Skin of body (tissue), 1 donor: ENCODE measurements at regions not wholly inside any gene's neighbourhood (a gene's known extent, or its start where the extent isn't known, plus 50 kb on each side); places are given as distances from the start of the nearest gene placed in this dataset.
A peak's percentile ranks its signal among the peaks of the same experiment; 100 is the strongest.
"Not testable (repeated sequence)": the region's sequence is repeated elsewhere in the genome, so short reads cannot be mapped to it uniquely, and the experiment has no call there.

ENCODE experiments used
- DNase-seq: peaks from one replicate; lab custom pipeline; 2025; lab: John Stamatoyannopoulos, UW

GRCh38 chr5:98190344-98190743, 583.1 kb upstream of the RGMB start:
- not testable (repeated sequence) for DNase-seq

DNA sequence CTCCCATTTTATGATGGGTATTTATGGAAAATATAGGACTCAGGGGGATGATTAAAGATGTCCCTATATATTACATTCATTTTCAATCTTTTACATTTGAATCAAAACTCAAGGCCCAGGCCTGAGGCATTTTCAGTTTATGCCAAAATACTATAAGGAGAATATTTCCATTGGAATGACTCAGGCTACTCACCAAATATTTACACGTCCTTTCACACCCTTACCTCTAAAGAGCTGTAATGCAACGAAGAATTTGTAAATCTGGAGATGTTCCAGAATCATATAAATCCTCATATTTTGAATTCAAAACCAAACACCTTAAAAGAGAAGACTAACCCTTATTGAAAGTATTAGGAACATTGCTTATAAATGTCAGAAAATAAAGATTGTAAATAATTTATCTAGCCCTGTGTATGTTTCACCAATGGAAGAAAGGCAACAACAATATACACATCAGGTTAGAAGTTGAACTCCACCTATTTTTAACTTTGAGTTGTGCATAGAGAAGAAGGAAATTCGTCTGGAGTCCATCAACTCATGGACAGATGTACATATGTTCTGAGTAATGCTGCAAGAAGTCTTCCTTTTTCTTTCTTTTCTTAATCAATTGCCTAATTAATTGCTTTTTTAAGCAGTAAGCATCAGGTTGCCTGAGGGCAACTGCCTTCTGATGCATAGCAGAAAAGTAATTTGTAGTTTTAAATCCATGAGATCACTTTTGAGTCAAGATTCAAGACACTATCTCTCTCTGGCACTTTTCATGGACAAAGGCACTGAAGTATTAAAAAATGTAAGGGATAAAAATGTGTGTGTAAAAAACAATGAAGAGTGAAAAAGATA, 579.3 kb upstream of the RGMB start:
- no peak for DNase-seq

- DNase-seq: peak; percentile 77
Observed at GRCh38 chr5:98200726-98201541, 572.5 kb upstream of the RGMB start.

GRCh38 chr5:98204798-98205197, 568.7 kb upstream of the RGMB start:
- DNase-seq: no peak

- peak; percentile 41 for DNase-seq
Observed at GRCh38 chr5:98205691-98206461, 567.6 kb upstream of the RGMB start.

GRCh38 chr5:98206566-98206965, 566.9 kb upstream of the RGMB start:
- no peak for DNase-seq

GRCh38 chr5:98209418-98209817, 564.0 kb upstream of the RGMB start:
- no peak for DNase-seq

DNA sequence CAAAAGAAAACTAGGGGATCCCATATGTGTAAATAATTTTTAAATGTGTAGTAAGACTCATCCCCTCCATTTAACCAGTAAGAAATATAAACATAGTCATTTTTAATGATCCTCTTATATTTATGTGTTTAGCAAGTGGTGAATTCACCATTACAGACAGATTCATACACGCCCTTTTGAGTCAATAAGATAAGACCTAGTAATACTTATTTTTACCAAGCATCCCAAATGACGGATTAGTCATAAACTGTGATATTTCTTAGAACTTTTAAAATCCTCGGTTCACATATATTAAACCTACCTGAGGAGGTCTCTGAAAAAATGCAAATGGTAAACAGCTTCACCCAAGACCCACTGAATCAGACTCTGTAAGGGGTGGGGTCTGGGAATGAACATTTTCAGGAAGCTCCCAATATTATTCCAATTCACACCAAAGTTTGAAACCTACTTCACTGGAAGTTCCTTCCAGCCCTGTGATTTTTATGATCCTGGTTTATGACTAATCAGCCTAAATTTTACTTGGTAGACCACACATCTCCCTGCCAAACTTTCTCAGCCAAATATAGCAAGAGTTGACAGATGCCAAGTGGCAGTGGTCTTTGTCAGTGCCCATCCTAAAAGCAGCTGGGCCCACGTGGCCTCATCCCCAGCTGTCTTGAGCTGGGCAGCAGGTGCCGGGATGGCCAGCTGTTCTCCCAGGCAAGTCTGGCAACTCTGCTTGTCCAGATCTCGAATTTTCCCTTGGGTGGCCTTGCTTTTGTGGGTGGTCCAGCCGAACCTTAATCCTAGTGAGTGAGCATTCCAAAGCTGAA, 559.0 kb upstream of the RGMB start:
- no peak for DNase-seq

GRCh38 chr5:98217138-98217537, 556.3 kb upstream of the RGMB start:
- no peak for DNase-seq

- DNase-seq: no peak
Observed at GRCh38 chr5:98218838-98219237, 554.6 kb upstream of the RGMB start.

DNA sequence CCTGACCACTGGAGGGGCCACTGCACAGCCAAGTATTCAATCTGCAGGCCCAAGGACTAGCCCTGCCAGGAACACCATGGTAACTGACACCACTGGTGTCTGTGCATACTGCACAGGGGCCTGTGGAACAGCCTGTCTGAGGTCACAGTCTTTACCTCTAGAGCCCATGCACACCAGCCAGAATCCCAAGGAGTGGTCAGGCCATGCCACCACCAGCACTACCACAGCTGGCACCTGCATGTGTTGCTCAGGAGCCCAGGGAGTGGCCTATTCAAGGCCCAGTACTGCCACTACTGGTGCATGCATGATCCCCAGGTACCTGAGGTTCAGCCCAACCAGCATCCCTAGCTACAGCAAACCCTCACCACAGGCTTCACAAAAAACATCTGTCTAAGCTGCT, 546.0 kb upstream of the RGMB start:
- no peak for DNase-seq

GRCh38 chr5:98231089-98231488, 542.4 kb upstream of the RGMB start:
- no peak for DNase-seq

DNA sequence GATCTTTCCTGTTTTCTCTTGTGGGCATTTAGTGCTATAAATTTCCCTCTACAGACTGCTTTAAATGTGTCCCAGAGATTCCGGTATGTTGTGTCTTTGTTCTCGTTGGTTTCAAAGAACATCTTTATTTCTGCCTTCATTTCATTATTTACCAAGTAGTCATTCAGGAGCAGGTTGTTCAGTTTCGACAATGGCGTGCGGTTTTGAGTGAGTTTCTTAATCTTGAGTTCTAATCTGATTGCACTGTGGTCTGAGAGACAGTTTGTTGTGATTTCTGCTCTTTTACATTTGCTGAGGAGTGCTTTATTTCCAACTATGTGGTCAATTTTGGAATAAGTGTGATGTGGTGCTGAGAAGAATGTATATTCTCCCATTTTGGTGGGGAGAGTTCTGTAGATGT, 535.7 kb upstream of the RGMB start:
- DNase-seq: not testable (repeated sequence)

- no peak for DNase-seq
Observed at GRCh38 chr5:98243972-98244371, 529.5 kb upstream of the RGMB start.

DNA sequence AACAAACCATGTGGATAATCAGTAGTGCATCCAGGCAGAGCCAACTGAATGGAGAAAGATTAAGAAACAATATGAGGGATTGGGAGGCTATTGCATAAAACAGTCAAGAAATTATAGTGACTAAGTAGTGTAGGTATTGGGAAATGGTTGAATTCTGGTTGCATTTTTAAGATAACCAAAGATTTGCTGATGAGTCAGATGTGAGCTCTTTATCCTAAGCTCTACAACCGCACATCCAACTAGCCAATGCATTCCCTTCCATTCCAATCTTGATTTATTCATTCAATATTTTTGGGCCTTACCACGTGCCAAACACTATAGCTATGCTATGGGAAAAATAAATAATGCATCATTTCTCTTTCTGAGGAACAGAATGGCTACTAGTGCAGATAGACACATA, 524.5 kb upstream of the RGMB start:
- DNase-seq: no peak

GRCh38 chr5:98258939-98259338, 514.5 kb upstream of the RGMB start:
- DNase-seq: no peak

DNA sequence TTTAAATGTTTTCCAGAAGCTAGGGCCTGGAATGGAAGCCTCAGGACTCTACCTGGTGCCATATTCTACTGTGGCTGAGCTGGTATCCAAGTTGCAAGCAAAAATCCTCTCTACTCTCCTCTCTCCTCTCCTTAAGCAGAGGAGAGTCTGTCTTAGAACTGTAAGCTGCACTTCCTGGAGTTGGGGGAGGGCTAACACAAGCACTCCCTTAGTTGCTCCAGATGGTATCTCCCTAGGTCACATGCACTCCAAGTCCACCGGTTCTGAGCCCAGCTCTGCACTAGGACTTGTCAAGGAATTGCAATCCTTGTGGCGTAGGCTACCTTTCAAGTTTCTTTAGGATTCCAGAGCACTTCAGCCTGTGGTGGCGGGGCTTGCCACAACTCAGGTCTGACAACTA, 513.9 kb upstream of the RGMB start:
- DNase-seq: no peak

- DNase-seq: no peak
Observed at GRCh38 chr5:98263084-98263483, 510.4 kb upstream of the RGMB start.

DNA sequence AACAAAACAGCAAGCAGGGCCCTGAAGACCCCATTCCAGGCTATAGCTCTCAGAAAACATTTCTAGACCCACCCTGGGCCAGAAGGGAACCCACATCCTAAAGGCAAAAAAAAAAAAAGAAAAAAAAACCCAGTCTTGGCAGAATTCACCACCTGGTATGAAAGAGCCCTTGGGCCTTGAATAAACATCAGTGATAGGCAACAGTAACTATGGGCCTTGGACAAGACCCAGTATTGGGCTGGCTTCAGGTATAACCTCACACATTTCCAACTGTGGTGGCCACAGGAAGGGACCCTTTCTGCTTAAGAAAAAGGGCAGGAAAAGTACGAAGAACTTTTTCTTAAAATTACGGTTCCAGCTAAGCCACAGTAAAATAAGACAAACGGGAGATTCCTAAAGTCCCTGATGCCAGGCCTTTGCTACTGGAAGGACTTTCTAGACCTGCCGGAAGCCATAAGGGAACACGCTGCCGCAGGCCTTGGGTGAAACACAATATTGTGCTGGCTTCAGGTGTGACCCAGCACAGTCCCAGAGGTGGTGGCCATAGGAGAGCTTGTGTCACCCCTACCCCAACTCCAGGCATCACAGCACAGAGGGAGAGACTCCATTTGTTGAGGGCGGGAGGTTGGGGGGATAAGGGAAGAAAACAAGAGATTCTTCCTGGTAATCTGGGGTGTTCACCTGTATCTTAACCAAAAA, 505.2 kb upstream of the RGMB start:
- no peak for DNase-seq

- no peak for DNase-seq
Observed at GRCh38 chr5:98275980-98276379, 497.5 kb upstream of the RGMB start.
